ENCODE measurements at regions not wholly inside any gene's neighbourhood (a gene's known extent, or its start where the extent isn't known, plus 50 kb on each side); places are given as distances from the start of the nearest gene placed in this dataset.

DNA sequence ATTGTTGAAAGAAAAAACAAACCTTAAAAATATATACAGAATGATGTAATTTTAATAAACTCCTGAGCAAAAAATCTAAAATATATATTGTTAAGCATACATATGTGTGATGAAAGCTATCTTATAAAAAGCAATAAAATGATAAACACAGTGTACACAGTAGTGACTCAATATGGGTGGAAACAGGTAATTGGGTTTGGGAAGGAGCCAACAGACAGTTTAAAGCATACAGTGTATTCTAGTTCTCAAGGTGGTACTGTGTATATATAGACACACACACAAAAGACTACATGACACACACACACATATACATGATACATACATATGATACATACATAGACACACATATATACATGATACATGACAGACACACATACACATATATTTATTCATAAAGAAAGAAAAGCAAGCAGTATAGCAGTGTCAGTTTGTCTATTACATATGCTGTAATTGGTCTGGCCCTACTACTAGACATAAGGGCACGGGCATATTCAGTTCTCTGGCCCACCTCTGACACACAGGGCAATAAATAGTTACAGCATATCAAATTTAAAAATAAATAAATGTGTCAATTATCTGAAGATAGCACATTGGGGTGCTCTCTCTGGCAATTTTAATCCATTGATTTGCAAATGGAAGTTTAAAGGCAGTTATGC lies 330.2 kb downstream of the S1PR1 start:
- no peaks in the 10 kb centered on the region for H3K36me3 ChIP-seq (ENCODE audit: control insufficient read depth, low read length)
- no peak overlapping the region for H3K4me3 ChIP-seq (ENCODE audit: low read length)
- no peaks in the 10 kb centered on the region for H3K9me2 ChIP-seq (replicated peaks; ENCODE audit: control insufficient read depth, low read length)
- no peaks in the 10 kb centered on the region for H3K4me1 ChIP-seq (ENCODE audit: control insufficient read depth, low read length)
- H3K4me2 ChIP-seq (ENCODE audit: low read length): no peak overlapping the region
- H4K20me1 ChIP-seq (ENCODE audit: control insufficient read depth, insufficient read depth, low read depth, low read length): no peaks in the 10 kb centered on the region
- H3K9me3 ChIP-seq (ENCODE audit: control insufficient read depth, insufficient read depth, low read length): no peaks in the 10 kb centered on the region
- H3K79me2 ChIP-seq (ENCODE audit: control insufficient read depth, low read length): no peaks in the 10 kb centered on the region
- no peak overlapping the region for H3K27ac ChIP-seq (ENCODE audit: low read depth, low read length)
- no peaks in the 10 kb centered on the region for H3K27me3 ChIP-seq (ENCODE audit: control insufficient read depth, low read length)
- TF ChIP-seq EZH2phosphoT487 (IDR thresholded peaks at IDR 0.05; ENCODE audit: borderline replicate concordance, low read length): no peak
- TF ChIP-seq, protein P1, sequence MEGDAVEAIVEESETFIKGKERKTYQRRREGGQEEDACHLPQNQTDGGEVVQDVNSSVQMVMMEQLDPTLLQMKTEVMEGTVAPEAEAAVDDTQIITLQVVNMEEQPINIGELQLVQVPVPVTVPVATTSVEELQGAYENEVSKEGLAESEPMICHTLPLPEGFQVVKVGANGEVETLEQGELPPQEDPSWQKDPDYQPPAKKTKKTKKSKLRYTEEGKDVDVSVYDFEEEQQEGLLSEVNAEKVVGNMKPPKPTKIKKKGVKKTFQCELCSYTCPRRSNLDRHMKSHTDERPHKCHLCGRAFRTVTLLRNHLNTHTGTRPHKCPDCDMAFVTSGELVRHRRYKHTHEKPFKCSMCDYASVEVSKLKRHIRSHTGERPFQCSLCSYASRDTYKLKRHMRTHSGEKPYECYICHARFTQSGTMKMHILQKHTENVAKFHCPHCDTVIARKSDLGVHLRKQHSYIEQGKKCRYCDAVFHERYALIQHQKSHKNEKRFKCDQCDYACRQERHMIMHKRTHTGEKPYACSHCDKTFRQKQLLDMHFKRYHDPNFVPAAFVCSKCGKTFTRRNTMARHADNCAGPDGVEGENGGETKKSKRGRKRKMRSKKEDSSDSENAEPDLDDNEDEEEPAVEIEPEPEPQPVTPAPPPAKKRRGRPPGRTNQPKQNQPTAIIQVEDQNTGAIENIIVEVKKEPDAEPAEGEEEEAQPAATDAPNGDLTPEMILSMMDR (IDR thresholded peaks at IDR 0.05; ENCODE audit: low read depth, low read length, poor library complexity, severe bottlenecking): no peak
- no peaks in the 10 kb centered on the region for H3F3A ChIP-seq (ENCODE audit: control insufficient read depth, insufficient read depth)

GRCh38 chr1:101567582-101568189 lies 330.9 kb downstream of the S1PR1 start:
- Histone ChIP-seq H3K79me2 (ENCODE audit: control insufficient read depth, low read length) (no peaks in the 10 kb centered on the region), H3K27ac (ENCODE audit: low read depth, low read length) (no peak overlapping the region), H3K4me2 (ENCODE audit: low read length) (no peak overlapping the region), H3K27me3 (ENCODE audit: control insufficient read depth, low read length) (no peaks in the 10 kb centered on the region), H3K4me3 (ENCODE audit: low read length) (no peak overlapping the region), H3F3A (ENCODE audit: control insufficient read depth, insufficient read depth) (no peaks in the 10 kb centered on the region), H3K36me3 (ENCODE audit: control insufficient read depth, low read length) (no peaks in the 10 kb centered on the region), H3K9me2 (replicated peaks; ENCODE audit: control insufficient read depth, low read length) (no peaks in the 10 kb centered on the region), H3K9me3 (ENCODE audit: control insufficient read depth, insufficient read depth, low read length) (no peaks in the 10 kb centered on the region), H3K4me1 (ENCODE audit: control insufficient read depth, low read length) (no peaks in the 10 kb centered on the region), H4K20me1 (ENCODE audit: control insufficient read depth, insufficient read depth, low read depth, low read length) (no peaks in the 10 kb centered on the region)
- no peak for TF ChIP-seq EZH2phosphoT487 (IDR thresholded peaks at IDR 0.05; ENCODE audit: borderline replicate concordance, low read length)
- TF ChIP-seq, protein P1 (IDR thresholded peaks at IDR 0.05; ENCODE audit: low read depth, low read length, poor library complexity, severe bottlenecking): peak; percentile 96

DNA sequence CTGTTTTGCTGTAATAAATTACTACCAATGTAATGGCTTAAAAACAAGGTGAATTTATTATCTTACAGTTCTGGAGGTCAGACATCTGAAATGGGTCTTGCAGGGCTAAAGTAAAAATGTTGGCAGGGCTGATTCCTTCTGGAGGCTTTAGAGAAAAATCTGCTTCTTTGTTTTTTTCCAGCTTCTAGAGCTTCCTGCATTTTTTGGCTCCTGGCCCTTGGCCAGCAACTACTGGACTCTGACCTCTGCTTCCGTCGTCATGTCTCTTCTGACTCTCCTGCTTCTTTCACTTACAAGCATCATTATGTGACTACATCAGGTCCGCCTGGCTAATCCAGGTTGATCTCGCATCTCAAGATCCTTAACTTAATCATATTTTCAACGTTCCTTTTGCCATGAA lies 350.9 kb downstream of the S1PR1 start:
- no peaks in the 10 kb centered on the region for H3K36me3 ChIP-seq (ENCODE audit: control insufficient read depth, low read length)
- H4K20me1 ChIP-seq (ENCODE audit: control insufficient read depth, insufficient read depth, low read depth, low read length): no peaks in the 10 kb centered on the region
- H3K27ac ChIP-seq (ENCODE audit: low read depth, low read length): no peak overlapping the region
- TF ChIP-seq, protein P1 (IDR thresholded peaks at IDR 0.05; ENCODE audit: low read depth, low read length, poor library complexity, severe bottlenecking): no peak
- no peak for TF ChIP-seq EZH2phosphoT487 (IDR thresholded peaks at IDR 0.05; ENCODE audit: borderline replicate concordance, low read length)
- no peaks in the 10 kb centered on the region for H3K9me3 ChIP-seq (ENCODE audit: control insufficient read depth, insufficient read depth, low read length)
- H3K9me2 ChIP-seq (replicated peaks; ENCODE audit: control insufficient read depth, low read length): no peaks in the 10 kb centered on the region
- H3K4me1 ChIP-seq (ENCODE audit: control insufficient read depth, low read length): no peaks in the 10 kb centered on the region
- no peaks in the 10 kb centered on the region for H3F3A ChIP-seq (ENCODE audit: control insufficient read depth, insufficient read depth)
- no peak overlapping the region for H3K4me3 ChIP-seq (ENCODE audit: low read length)
- peaks cover 3% of the 10 kb centered on the region; the same call in 1 of the 2 replicates for H3K27me3 ChIP-seq (ENCODE audit: control insufficient read depth, low read length)
- H3K4me2 ChIP-seq (ENCODE audit: low read length): no peak overlapping the region
- H3K79me2 ChIP-seq (ENCODE audit: control insufficient read depth, low read length): no peaks in the 10 kb centered on the region

Data from DOHH2 (cell line).